ENCODE measurements at regions not wholly inside any gene's neighbourhood (a gene's known extent, or its start where the extent isn't known, plus 50 kb on each side); places are given as distances from the start of the nearest gene placed in this dataset.

DNA sequence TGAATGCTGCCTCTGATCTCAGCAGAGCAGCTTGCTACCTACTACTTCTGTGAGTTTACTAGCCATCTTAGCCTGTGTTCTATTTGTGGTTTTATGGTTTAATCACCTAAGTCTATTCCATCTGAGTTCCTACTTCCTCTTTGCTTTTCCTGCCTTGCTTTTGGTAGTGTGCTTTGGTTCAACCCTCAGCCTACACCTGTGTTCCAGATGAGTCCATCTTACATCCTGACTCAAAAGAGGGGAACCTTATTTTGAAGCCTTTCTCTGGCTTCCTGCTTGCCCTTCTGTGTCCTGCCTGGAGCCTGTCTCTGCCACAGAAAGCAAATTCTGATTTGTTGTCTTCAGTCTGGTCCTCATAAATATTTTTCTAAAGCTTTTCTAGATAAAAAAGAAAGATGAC lies 530.3 kb upstream of the MEX3C start:
- no peak overlapping the region for H4K8ac ChIP-seq (replicated peaks; ENCODE audit: insufficient read length, low read depth, low read length)
- no peaks in the 10 kb centered on the region for H3K27me3 ChIP-seq (ENCODE audit: insufficient read depth, low read length)
- no peak overlapping the region for H2BK15ac ChIP-seq (ENCODE audit: low read depth, low read length)
- H3K9ac ChIP-seq (ENCODE audit: extremely low read depth, insufficient read length, low read length), result no peak overlapping the region
- no peak overlapping the region for H3K4ac ChIP-seq (ENCODE audit: low read depth, low read length)
- no peaks in the 10 kb centered on the region for H3K4me1 ChIP-seq (ENCODE audit: insufficient read depth, low read length)
- no peak for DNase-seq
- Mint-ChIP-seq H3K4me1 (peaks cover 6 to 7% of the 10 kb centered on the region in 2 experiments), H3K27me3 (ENCODE audit: low read depth) (no peaks in the 10 kb centered on the region; the same call in 1 of the 2 replicates), H3K9me3 (peaks cover 0 to 3% of the 10 kb centered on the region in 2 experiments; a peak in 2 of 5 replicates), H3K27ac (no peak overlapping the region), H3K4me3 (no peak overlapping the region), H3K36me3 (ENCODE audit: insufficient read depth in 1 of 3, low read depth in 3 of 3) (peaks cover 0 to 4% (median 0%) of the 10 kb centered on the region in 3 experiments; a peak in 2 of 7 replicates)
- H2AK5ac ChIP-seq (ENCODE audit: insufficient read length, low read length), result no peak overlapping the region
- H4K20me1 ChIP-seq (ENCODE audit: control insufficient read depth, insufficient read depth, insufficient read length), result no peaks in the 10 kb centered on the region
- H3K27ac ChIP-seq (ENCODE audit: insufficient read length, low read depth, low read length), result no peak overlapping the region
- H3K14ac ChIP-seq (ENCODE audit: insufficient read depth, low read length), result no peak overlapping the region
- no peak overlapping the region for H4K5ac ChIP-seq (ENCODE audit: insufficient read length, low read depth, low read length)
- no peak overlapping the region for H3T11ph ChIP-seq (ENCODE audit: low read length)
- H3K79me1 ChIP-seq (ENCODE audit: insufficient read depth, low read depth, low read length, poor library complexity, severe bottlenecking), result no peaks in the 10 kb centered on the region
- no peak overlapping the region for H2BK120ac ChIP-seq (ENCODE audit: low read depth, low read length, poor library complexity, severe bottlenecking)
- TF ChIP-seq CTCF (conservative IDR thresholded peaks at IDR 0.05), result no peak
- no peaks in the 10 kb centered on the region for H3K9me3 ChIP-seq (ENCODE audit: control insufficient read depth, low read depth, low read length)
- H2AFZ ChIP-seq (ENCODE audit: low read length), result no peak overlapping the region
- H2BK5ac ChIP-seq (ENCODE audit: insufficient read length, low read length), result no peak overlapping the region
- no peaks in the 10 kb centered on the region for H3K79me2 ChIP-seq (ENCODE audit: insufficient read depth, low read length)
- no peak overlapping the region for H3K18ac ChIP-seq (ENCODE audit: insufficient read length, low read depth, low read length)
- H3K4me2 ChIP-seq (ENCODE audit: insufficient read depth, insufficient read length, low read length), result no peak overlapping the region
- H2BK20ac ChIP-seq (ENCODE audit: low read depth, low read length, poor library complexity, severe bottlenecking), result no peak overlapping the region
- no peaks in the 10 kb centered on the region for H3K23me2 ChIP-seq (ENCODE audit: insufficient read length, low read depth, low read length, poor library complexity, severe bottlenecking)
- H3K23ac ChIP-seq (ENCODE audit: insufficient read length, low read depth, low read length), result no peak overlapping the region
- H3K56ac ChIP-seq (ENCODE audit: insufficient read length, low read depth, low read length), result no peak overlapping the region
- no peak overlapping the region for H4K91ac ChIP-seq (ENCODE audit: insufficient read length, low read depth, low read length)
- no peak overlapping the region for H2BK12ac ChIP-seq (ENCODE audit: insufficient read length, low read depth, low read length)
